SK-N-SH (cell line): ENCODE measurements at regions not wholly inside any gene's neighbourhood (a gene's known extent, or its start where the extent isn't known, plus 50 kb on each side); places are given as distances from the start of the nearest gene placed in this dataset.

Source experiments
- CTCF ChIA-PET: fragments of 300-600, 350-600 bp; formaldehyde crosslinking; extraction: SDS; loops from one replicate; lab custom pipeline; 2021; lab: Yijun Ruan, JAX
- POLR2A ChIA-PET: fragments of 350-600 bp; sonication (Branson Sonifier 250); formaldehyde crosslinking; extraction: SDS; loops from one replicate; lab custom pipeline; 2020; ENCODE audit warnings: antibody characterized with exemption, inconsistent platforms; lab: Yijun Ruan, JAX
- DNase-seq: peaks from one replicate; pipeline ENCODE4 v3.0.0; 2012
- H2AFZ ChIP-seq: fragments of 200-600 bp; sonication (generic); 2 replicates; pipeline ENCODE4 v1.8.1; 2016; ENCODE audit warnings: antibody characterized with exemption, mild to moderate bottlenecking, low read depth
- H3F3A ChIP-seq: fragments of 200-600 bp; sonication (generic); replicated peaks from 2 replicates; pipeline ENCODE3; 2016; ENCODE audit warnings: antibody characterized with exemption, mild to moderate bottlenecking; ENCODE audit not compliant: insufficient read depth
- H3K27ac ChIP-seq, 2 experiments: fragments of 200-500 bp in 1 of 2; fragments of 200-600 bp in 1 of 2; sonication (Bioruptor generic) in 1 of 2; sonication (generic), shearing (Covaris generic) in 1 of 2; 2 replicates each; pipeline versions ENCODE4 v1.5.1 to v1.6.1; 2014 to 2016; ENCODE audit warnings: low read depth in 2 of 2, inconsistent platforms in 1 of 2, low read length in 1 of 2, mild to moderate bottlenecking in 1 of 2, mixed read lengths in 1 of 2
- H3K27me3 ChIP-seq: fragments of 200-600 bp; sonication (generic), shearing (Covaris generic); 2 replicates; pipeline ENCODE4 v1.6.1; 2016; ENCODE audit warnings: mixed run types; ENCODE audit not compliant: insufficient read depth
- H3K36me3 ChIP-seq, 2 experiments: fragments of 200-500 bp in 1 of 2; fragments of 200-600 bp in 1 of 2; sonication (Bioruptor generic) in 1 of 2; sonication (generic) in 1 of 2; replicated peaks in 1 of 2; 2 replicates each; pipeline versions ENCODE3 to v1.5.1; 2014 to 2016; ENCODE audit warnings: low read length in 1 of 2, mild to moderate bottlenecking in 1 of 2; ENCODE audit not compliant: insufficient read depth in 2 of 2, control insufficient read depth in 1 of 2
- H3K4me1 ChIP-seq, 2 experiments: fragments of 200-500 bp in 1 of 2; fragments of 200-600 bp in 1 of 2; sonication (Bioruptor generic) in 1 of 2; sonication (generic), shearing (Covaris generic) in 1 of 2; 2 replicates each; pipeline versions ENCODE4 v1.5.1 to v1.6.1; 2014 to 2016; ENCODE audit warnings: low read depth in 1 of 2, low read length in 1 of 2, mixed run types in 1 of 2; ENCODE audit not compliant: insufficient read depth in 2 of 2, control insufficient read depth in 1 of 2
- H3K4me2 ChIP-seq: fragments of 200-600 bp; sonication (generic), shearing (Covaris generic); 2 replicates; pipeline ENCODE4 v1.6.1; 2017; ENCODE audit warnings: mixed run types
- H3K4me3 ChIP-seq, 2 experiments: fragments of 200-500 bp in 1 of 2; fragments of 200-600 bp in 1 of 2; sonication (Bioruptor generic) in 1 of 2; sonication (generic), shearing (Covaris generic) in 1 of 2; 2 replicates each; pipeline versions ENCODE4 v1.5.1 to v1.8.1; 2014 to 2016; ENCODE audit warnings: low read depth in 2 of 2, inconsistent platforms in 1 of 2, low read length in 1 of 2, mild to moderate bottlenecking in 1 of 2, mixed read lengths in 1 of 2, moderate library complexity in 1 of 2
- H3K79me2 ChIP-seq: fragments of 200-600 bp; sonication (generic); 2 replicates; pipeline ENCODE4 v1.8.1; 2017; ENCODE audit warnings: mild to moderate bottlenecking; ENCODE audit not compliant: insufficient read depth
- H3K9ac ChIP-seq: fragments of 200-600 bp; sonication (generic); 2 replicates; pipeline ENCODE4 v1.6.1; 2017; ENCODE audit warnings: mixed run types
- H3K9me2 ChIP-seq: fragments of 200-600 bp; sonication (generic); 2 replicates; pipeline ENCODE4 v1.6.1; 2017; ENCODE audit warnings: mixed run types
- H3K9me3 ChIP-seq: fragments of 200-600 bp; sonication (generic); 2 replicates; pipeline ENCODE4 v1.6.1; 2017; ENCODE audit warnings: mixed run types, mild to moderate bottlenecking, moderate library complexity
- H4K20me1 ChIP-seq: fragments of 200-600 bp; sonication (generic); 2 replicates; pipeline ENCODE4 v1.6.1; 2017; ENCODE audit warnings: mild to moderate bottlenecking, mixed run types; ENCODE audit not compliant: insufficient read depth
- CHD2 ChIP-seq: fragments of 150-350 bp; IDR thresholded peaks from 2 replicates; pipeline ENCODE4 v1.6.1; 2018; ENCODE audit warnings: low read length; ENCODE audit not compliant: partially characterized antibody
- ELF1 ChIP-seq: IDR thresholded peaks from 2 replicates; pipeline ENCODE4 v1.4.0; 2012
- EP300 ChIP-seq, 2 experiments: IDR thresholded peaks; 2 replicates each; pipeline versions ENCODE4 v1.4.0 to v1.6.1; 2012; ENCODE audit warnings: borderline replicate concordance in 1 of 2, low read depth in 1 of 2, low read length in 1 of 2
- EZH2phosphoT487 ChIP-seq: fragments of 200-600 bp; sonication (generic); IDR thresholded peaks from 2 replicates; pipeline ENCODE4 v1.6.1; 2017; ENCODE audit warnings: low read depth, mixed run types, mild to moderate bottlenecking, antibody characterized with exemption, moderate library complexity, borderline replicate concordance
- FOSL2 ChIP-seq: IDR thresholded peaks from 2 replicates; pipeline ENCODE4 v1.4.0; 2012; ENCODE audit warnings: low read depth, mild to moderate bottlenecking, moderate library complexity, borderline replicate concordance
- FOXM1 ChIP-seq: IDR thresholded peaks from 2 replicates; pipeline ENCODE4 v1.4.0; 2012; ENCODE audit warnings: low read depth, mild to moderate bottlenecking
- GABPA ChIP-seq: IDR thresholded peaks from 2 replicates; pipeline ENCODE4 v1.4.0; 2012; ENCODE audit warnings: low read depth, mild to moderate bottlenecking
- GATA2 ChIP-seq: sonication (generic); formaldehyde crosslinking; IDR thresholded peaks from 2 replicates; pipeline ENCODE4 v1.5.0; 2020; ENCODE audit warnings: mild to moderate bottlenecking, missing genetic modification reagents
- MXI1 ChIP-seq: IDR thresholded peaks from 2 replicates; pipeline ENCODE4 v1.6.1; 2012; ENCODE audit warnings: mild to moderate bottlenecking, low read depth, low read length, improper control_type of control experiment
- RAD21 ChIP-seq: IDR thresholded peaks from 2 replicates; pipeline ENCODE4 v1.6.1; 2012; ENCODE audit warnings: mild to moderate bottlenecking, low read length
- RCOR1 ChIP-seq: fragments of 150-350 bp; IDR thresholded peaks from 2 replicates; pipeline ENCODE4 v1.6.1; 2017; ENCODE audit warnings: antibody characterized with exemption, low read length
- RFX5 ChIP-seq: IDR thresholded peaks from 2 replicates; pipeline ENCODE4 v1.6.1; 2012; ENCODE audit warnings: mild to moderate bottlenecking, improper control_type of control experiment, low read length
- RXRA ChIP-seq: IDR thresholded peaks from 2 replicates; pipeline ENCODE4 v1.4.0; 2012; ENCODE audit warnings: low read depth, mild to moderate bottlenecking, borderline replicate concordance
- SIN3A ChIP-seq: IDR thresholded peaks from 2 replicates; pipeline ENCODE4 v1.6.1; 2012; ENCODE audit warnings: low read depth, mild to moderate bottlenecking, low read length, moderate library complexity, borderline replicate concordance
- TAF1 ChIP-seq: IDR thresholded peaks from 2 replicates; pipeline ENCODE4 v1.6.1; 2012; ENCODE audit warnings: low read depth, mild to moderate bottlenecking, low read length, moderate library complexity, borderline replicate concordance
- TCF12 ChIP-seq: IDR thresholded peaks from 2 replicates; pipeline ENCODE4 v1.4.0; 2012
- TEAD4 ChIP-seq: IDR thresholded peaks from 2 replicates; pipeline ENCODE4 v1.4.0; 2012; ENCODE audit warnings: mild to moderate bottlenecking, borderline replicate concordance; ENCODE audit not compliant: insufficient read depth
- YY1 ChIP-seq: IDR thresholded peaks from 2 replicates; pipeline ENCODE4 v1.4.0; 2012; ENCODE audit warnings: low read depth, mild to moderate bottlenecking
- WGBS: methylation state at CpG from one replicate; pipeline ENCODE4 v1.1.6; 2017; ENCODE audit warnings: low lambda C conversion rate; 5-methylcytosine and 5-hydroxymethylcytosine counted together
- TF ChIP-seq, protein P1 (sequence below): IDR thresholded peaks from 2 replicates; pipeline ENCODE4 v1.4.0; 2012; ENCODE audit warnings: low read depth
- TF ChIP-seq, protein P2 (sequence below): IDR thresholded peaks from 2 replicates; pipeline ENCODE4; 2012

- CTCF ChIA-PET: interaction anchor here (0.8 kb wide), 1 partner anchor 23 kb away, joined by 3 read pairs; no protein-coding TSS in a partner anchor
Measured at GRCh38 chr3:148081926-148082325, 615.8 kb upstream of the AGTR1 start.

GRCh38 chr3:148082506-148083280, 615.0 kb upstream of the AGTR1 start:
- H3K27me3 ChIP-seq: no peaks in the 10 kb centered on the region
- ChIA-PET CTCF (interaction anchor here (0.8 to 1.6 kb wide), 4 partner anchors 9 to 39 kb away, joined by 3 to 4 read pairs (median 4); no protein-coding TSS in a partner anchor), POLR2A (no interaction called here)
- H3K36me3 ChIP-seq: no peaks in the 10 kb centered on the region
- no peak overlapping the region for H3K27ac ChIP-seq
- no peak for DNase-seq
- 63% methylated on average over 4 of the region's 4 CpGs for WGBS
- H3F3A ChIP-seq: no peaks in the 10 kb centered on the region
- no peaks in the 10 kb centered on the region for H3K79me2 ChIP-seq
- H3K9me3 ChIP-seq: no peaks in the 10 kb centered on the region
- H3K9ac ChIP-seq: no peak overlapping the region
- H3K4me3 ChIP-seq: no peak overlapping the region
- H3K9me2 ChIP-seq: no peaks in the 10 kb centered on the region
- H2AFZ ChIP-seq: no peak overlapping the region
- TF ChIP-seq FOSL2 (no peak), EZH2phosphoT487 (no peak), ELF1 (no peak), FOXM1 (no peak), GATA2 (no peak), CHD2 (no peak), RCOR1 (no peak), EP300 (IDR thresholded peaks at IDR 0.05; ENCODE audit: borderline replicate concordance in 1 of 2, low read depth in 1 of 2, low read length in 1 of 2) (no peak), GABPA (no peak), RXRA (no peak), TCF12 (no peak), SIN3A (no peak), YY1 (no peak), TAF1 (no peak), RFX5 (no peak), RAD21 (no peak)
- TF ChIP-seq, protein P1, sequence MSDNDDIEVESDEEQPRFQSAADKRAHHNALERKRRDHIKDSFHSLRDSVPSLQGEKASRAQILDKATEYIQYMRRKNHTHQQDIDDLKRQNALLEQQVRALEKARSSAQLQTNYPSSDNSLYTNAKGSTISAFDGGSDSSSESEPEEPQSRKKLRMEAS: no peak
- TF ChIP-seq, protein P2, sequence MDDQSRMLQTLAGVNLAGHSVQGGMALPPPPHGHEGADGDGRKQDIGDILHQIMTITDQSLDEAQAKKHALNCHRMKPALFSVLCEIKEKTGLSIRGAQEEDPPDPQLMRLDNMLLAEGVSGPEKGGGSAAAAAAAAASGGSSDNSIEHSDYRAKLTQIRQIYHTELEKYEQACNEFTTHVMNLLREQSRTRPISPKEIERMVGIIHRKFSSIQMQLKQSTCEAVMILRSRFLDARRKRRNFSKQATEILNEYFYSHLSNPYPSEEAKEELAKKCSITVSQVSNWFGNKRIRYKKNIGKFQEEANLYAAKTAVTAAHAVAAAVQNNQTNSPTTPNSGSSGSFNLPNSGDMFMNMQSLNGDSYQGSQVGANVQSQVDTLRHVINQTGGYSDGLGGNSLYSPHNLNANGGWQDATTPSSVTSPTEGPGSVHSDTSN: no peak
- H3K4me1 ChIP-seq: peaks cover 0 to 10% of the 10 kb centered on the region in 2 experiments; a peak in 2 of 4 replicates
- H4K20me1 ChIP-seq: no peaks in the 10 kb centered on the region
- no peak overlapping the region for H3K4me2 ChIP-seq

More at GRCh38 chr3:148081926-148082325, 615.8 kb upstream of the AGTR1 start:
- Histone ChIP-seq H3K27ac (no peak overlapping the region), H4K20me1 (no peaks in the 10 kb centered on the region), H3F3A (no peaks in the 10 kb centered on the region), H2AFZ (no peak overlapping the region), H3K4me1 (peaks cover 0 to 10% of the 10 kb centered on the region in 2 experiments; a peak in 2 of 4 replicates), H3K4me3 (no peak overlapping the region), H3K9me2 (no peaks in the 10 kb centered on the region)
- WGBS: 94% methylated on average over 1 of the region's 1 CpG
- DNase-seq: no peak
- TF ChIP-seq MXI1 (no peak), TEAD4 (no peak), RAD21 (no peak)
- TF ChIP-seq, all 33 proteins: peak for 0
- Histone ChIP-seq H3K36me3 (no peaks in the 10 kb centered on the region), H3K79me2 (no peaks in the 10 kb centered on the region), H3K27me3 (no peaks in the 10 kb centered on the region), H3K9me3 (no peaks in the 10 kb centered on the region), H3K9ac (no peak overlapping the region), H3K4me2 (no peak overlapping the region)
- POLR2A ChIA-PET: no interaction called here
